Activated naive CD8-positive, alpha-beta T cell treated with anti-CD3 and anti-CD28 coated beads, Interleukin-2, amount 50 U/mL, for 24 hours (primary cell): ENCODE measurements at regions not wholly inside any gene's neighbourhood (a gene's known extent, or its start where the extent isn't known, plus 50 kb on each side); places are given as distances from the start of the nearest gene placed in this dataset.
A peak's percentile ranks its signal among the peaks of the same experiment; 100 is the strongest.
"Not testable (repeated sequence)": the region's sequence is repeated elsewhere in the genome, so short reads cannot be mapped to it uniquely, and the experiment has no call there.

Experiments used
- ATAC-seq: fragments of 150-1000 bp; cut with Tn5 transposase; one replicate; pipeline ENCODE4 v1.10.0; 2021
- DNase-seq: peaks from one replicate; pipeline ENCODE4 v3.0.0; 2021
- H3K27ac Mint-ChIP-seq: one replicate; pipeline ENCODE4 v1.8.0; 2021; ENCODE audit warnings: mild to moderate bottlenecking, mixed read lengths
- H3K27me3 Mint-ChIP-seq: one replicate; pipeline ENCODE4 v1.8.0; 2021; ENCODE audit warnings: mixed read lengths
- H3K36me3 Mint-ChIP-seq: one replicate; pipeline ENCODE4 v1.8.0; 2021; ENCODE audit warnings: low read depth, mixed read lengths
- H3K4me1 Mint-ChIP-seq: one replicate; pipeline ENCODE4 v1.8.0; 2021; ENCODE audit warnings: mixed read lengths
- H3K4me3 Mint-ChIP-seq: one replicate; pipeline ENCODE4 v1.8.0; 2021; ENCODE audit warnings: mild to moderate bottlenecking, moderate library complexity, mixed read lengths
- H3K9me3 Mint-ChIP-seq: one replicate; pipeline ENCODE4 v1.8.0; 2021; ENCODE audit warnings: mixed read lengths

- peak; percentile 55 for ATAC-seq
- peak; percentile 82 for DNase-seq
- H3K36me3 Mint-ChIP-seq, result no peaks in the 10 kb centered on the region
- no peak overlapping the region for H3K4me3 Mint-ChIP-seq
- no peak overlapping the region for H3K27ac Mint-ChIP-seq
- H3K9me3 Mint-ChIP-seq, result no peaks in the 10 kb centered on the region
- peaks cover 9% of the 10 kb centered on the region for H3K4me1 Mint-ChIP-seq
- peaks cover 28% of the 10 kb centered on the region for H3K27me3 Mint-ChIP-seq
Measured at GRCh38 chr5:36739751-36740221, 133.4 kb downstream of the SLC1A3 start.

DNA sequence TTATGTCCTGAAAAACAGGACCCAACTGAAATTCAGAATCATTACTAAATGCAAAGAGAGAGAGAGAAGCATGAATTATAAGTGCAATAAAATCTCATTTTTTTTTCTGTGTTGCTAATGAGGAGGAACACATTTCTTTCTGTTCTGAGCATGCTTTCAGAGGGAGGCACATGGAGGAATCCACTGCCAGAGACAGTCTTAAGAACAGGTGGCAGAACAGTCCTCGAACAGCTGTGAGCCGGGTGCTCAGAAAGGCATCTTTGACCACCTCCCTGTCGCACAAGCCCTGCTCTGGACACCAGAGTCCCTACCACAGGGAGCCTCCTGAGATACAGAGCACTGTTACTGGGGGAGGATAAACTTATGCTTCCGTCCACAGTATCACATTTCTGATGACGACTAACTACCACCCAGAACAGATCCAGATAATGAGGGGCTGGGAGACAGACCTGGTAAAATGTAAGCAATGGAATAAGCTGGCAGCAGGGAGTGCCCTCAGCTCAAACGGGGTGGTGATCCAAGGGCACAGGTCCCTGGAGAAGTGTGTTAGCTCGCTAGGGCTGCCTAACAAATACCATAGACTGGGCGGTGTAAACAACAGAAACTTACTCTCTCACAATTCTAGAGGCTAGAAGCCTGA is 134.0 kb downstream of the SLC1A3 start:
- ATAC-seq, result no peak
- Mint-ChIP-seq H3K4me1 (peaks cover 14% of the 10 kb centered on the region), H3K4me3 (no peak overlapping the region), H3K27ac (no peak overlapping the region), H3K9me3 (no peaks in the 10 kb centered on the region), H3K27me3 (peaks cover 34% of the 10 kb centered on the region), H3K36me3 (no peaks in the 10 kb centered on the region)
- DNase-seq, result no peak

DNA sequence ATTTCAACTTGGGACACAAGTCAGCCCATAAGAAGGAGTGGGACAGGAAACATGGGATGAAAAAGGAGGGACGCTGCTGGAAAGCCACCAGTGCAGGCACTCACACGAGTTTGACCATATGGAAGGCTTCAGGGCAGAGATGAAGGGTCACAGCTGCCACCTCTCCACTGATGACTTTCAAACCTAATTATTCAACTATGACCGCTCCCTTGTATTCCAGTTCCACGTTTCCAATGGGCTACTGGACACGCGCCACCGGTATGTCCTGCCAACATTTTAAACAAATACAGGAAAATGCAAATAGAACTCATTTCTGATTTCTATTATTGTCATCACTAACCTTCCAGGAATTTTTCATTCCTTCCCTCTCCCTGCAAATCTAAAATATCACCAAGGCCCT is 134.7 kb downstream of the SLC1A3 start:
- Mint-ChIP-seq H3K27me3 (peaks cover 40% of the 10 kb centered on the region), H3K9me3 (no peaks in the 10 kb centered on the region), H3K36me3 (no peaks in the 10 kb centered on the region), H3K27ac (no peak overlapping the region), H3K4me1 (peaks cover 14% of the 10 kb centered on the region), H3K4me3 (no peak overlapping the region)
- ATAC-seq, result no peak
- no peak for DNase-seq

DNA sequence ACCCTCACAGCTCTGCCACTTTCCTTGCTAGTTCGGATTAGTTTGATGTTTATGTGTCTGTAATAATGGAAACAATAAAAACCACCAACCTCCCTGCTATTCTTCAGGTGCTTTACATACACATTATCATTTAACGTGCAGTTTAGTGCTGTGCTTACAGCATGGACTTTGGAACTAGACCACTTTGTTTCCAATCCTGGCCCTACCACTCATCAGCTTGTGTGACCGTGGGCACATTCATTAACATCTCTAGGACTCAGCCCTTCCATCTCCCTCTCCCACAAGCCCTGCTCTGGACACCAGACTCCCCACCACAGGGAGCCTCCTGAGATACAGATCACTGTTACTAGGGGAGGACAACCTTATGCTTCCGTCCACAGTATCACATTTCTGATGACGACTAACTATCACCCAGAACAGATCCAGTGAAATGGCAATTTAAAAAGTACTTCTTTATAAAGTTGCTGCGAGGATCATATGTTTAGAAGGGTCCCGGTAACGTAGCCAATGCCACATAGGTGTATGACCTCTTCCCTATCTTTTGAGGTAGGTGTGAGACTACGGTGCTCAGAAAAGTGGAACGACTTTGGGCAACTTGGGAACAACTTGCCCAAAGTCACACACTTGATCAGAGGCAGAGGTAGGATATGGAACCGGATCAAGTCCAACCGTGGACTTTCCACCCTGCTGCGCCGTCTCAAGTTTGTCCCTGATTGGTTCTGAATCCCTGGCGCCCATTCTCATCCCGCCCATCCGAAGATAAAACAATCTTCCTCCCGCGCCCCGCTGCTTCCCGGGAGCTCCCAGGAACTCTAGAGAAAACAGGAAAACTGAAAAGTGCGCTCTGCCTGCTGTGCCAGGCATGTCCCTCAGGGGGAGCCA is 132.4 kb upstream of the NIPBL start:
- Mint-ChIP-seq H3K4me1 (peaks cover 14% of the 10 kb centered on the region), H3K4me3 (peak overlapping the region; percentile 79), H3K36me3 (no peaks in the 10 kb centered on the region), H3K27me3 (peaks cover 47% of the 10 kb centered on the region), H3K9me3 (no peaks in the 10 kb centered on the region), H3K27ac (no peak overlapping the region)
- no peak for DNase-seq
- ATAC-seq, result peak; percentile 9

- H3K9me3 Mint-ChIP-seq, result no peaks in the 10 kb centered on the region
- H3K4me1 Mint-ChIP-seq, result peaks cover 12% of the 10 kb centered on the region
- ATAC-seq (peak; percentile 64), DNase-seq (peak; percentile 39)
- H3K4me3 Mint-ChIP-seq, result peak overlapping the region; percentile 79
- H3K27ac Mint-ChIP-seq, result no peak overlapping the region
- no peaks in the 10 kb centered on the region for H3K36me3 Mint-ChIP-seq
- H3K27me3 Mint-ChIP-seq, result peaks cover 47% of the 10 kb centered on the region
Measured at GRCh38 chr5:36744773-36745589, 131.6 kb upstream of the NIPBL start.

DNA sequence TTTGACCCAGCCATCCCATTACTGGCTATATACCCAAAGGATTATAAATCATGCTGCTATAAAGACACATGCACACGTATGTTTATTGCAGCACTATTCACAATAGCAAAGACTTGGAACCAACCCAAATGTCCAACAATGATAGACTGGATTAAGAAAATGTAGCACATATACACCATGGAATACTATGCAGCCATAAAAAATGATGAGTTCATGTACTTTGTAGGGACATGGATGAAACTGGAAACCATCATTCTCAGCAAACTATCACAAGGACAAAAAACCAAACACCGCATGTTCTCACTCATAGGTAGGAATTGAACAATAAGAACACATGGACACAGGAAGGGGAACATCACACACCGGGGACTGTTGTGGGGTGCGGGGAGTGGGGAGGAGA is 128.8 kb upstream of the NIPBL start:
- H3K27ac Mint-ChIP-seq, DNase-seq, H3K9me3 Mint-ChIP-seq, H3K36me3 Mint-ChIP-seq, ATAC-seq, H3K4me3 Mint-ChIP-seq: not testable (repeated sequence)
- H3K27me3 Mint-ChIP-seq, result peaks cover 41% of the 10 kb centered on the region
- H3K4me1 Mint-ChIP-seq, result peaks cover 12% of the 10 kb centered on the region

DNA sequence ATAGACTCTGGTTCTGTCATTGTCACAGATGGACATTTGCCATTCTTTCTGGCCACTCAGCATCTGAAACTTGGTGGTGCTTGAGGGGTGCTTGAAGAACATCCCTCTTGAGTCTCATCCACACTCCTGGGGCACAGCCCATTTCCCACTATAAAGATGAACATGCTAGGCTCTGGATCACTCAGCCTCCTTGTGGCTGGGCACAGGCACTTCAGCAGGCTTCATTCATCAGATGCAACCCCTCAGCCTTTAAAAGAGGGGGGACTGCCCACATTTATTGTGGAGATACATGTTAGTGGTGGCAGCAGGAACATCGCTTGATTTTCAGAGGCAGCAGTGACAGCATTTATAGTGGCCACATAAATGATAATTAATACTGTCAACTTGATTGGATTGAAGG is 124.7 kb upstream of the NIPBL start:
- peaks cover 7% of the 10 kb centered on the region for H3K27me3 Mint-ChIP-seq
- no peaks in the 10 kb centered on the region for H3K4me1 Mint-ChIP-seq
- no peaks in the 10 kb centered on the region for H3K9me3 Mint-ChIP-seq
- no peaks in the 10 kb centered on the region for H3K36me3 Mint-ChIP-seq
- H3K27ac Mint-ChIP-seq, result no peak overlapping the region
- no peak for DNase-seq
- no peak overlapping the region for H3K4me3 Mint-ChIP-seq
- ATAC-seq, result no peak

GRCh38 chr5:36755342-36755741 is 121.2 kb upstream of the NIPBL start:
- no peak for DNase-seq
- no peak overlapping the region for H3K4me3 Mint-ChIP-seq
- no peaks in the 10 kb centered on the region for H3K4me1 Mint-ChIP-seq
- no peak for ATAC-seq
- H3K27ac Mint-ChIP-seq, result no peak overlapping the region
- peaks cover 8% of the 10 kb centered on the region for H3K27me3 Mint-ChIP-seq
- no peaks in the 10 kb centered on the region for H3K9me3 Mint-ChIP-seq
- no peaks in the 10 kb centered on the region for H3K36me3 Mint-ChIP-seq

- H3K9me3 Mint-ChIP-seq, result no peaks in the 10 kb centered on the region
- DNase-seq, result no peak
- H3K4me3 Mint-ChIP-seq, result no peak overlapping the region
- H3K27ac Mint-ChIP-seq, result no peak overlapping the region
- no peaks in the 10 kb centered on the region for H3K4me1 Mint-ChIP-seq
- no peaks in the 10 kb centered on the region for H3K36me3 Mint-ChIP-seq
- ATAC-seq, result no peak
- H3K27me3 Mint-ChIP-seq, result peaks cover 8% of the 10 kb centered on the region
Measured at GRCh38 chr5:36755920-36756488, 120.6 kb upstream of the NIPBL start.

DNA sequence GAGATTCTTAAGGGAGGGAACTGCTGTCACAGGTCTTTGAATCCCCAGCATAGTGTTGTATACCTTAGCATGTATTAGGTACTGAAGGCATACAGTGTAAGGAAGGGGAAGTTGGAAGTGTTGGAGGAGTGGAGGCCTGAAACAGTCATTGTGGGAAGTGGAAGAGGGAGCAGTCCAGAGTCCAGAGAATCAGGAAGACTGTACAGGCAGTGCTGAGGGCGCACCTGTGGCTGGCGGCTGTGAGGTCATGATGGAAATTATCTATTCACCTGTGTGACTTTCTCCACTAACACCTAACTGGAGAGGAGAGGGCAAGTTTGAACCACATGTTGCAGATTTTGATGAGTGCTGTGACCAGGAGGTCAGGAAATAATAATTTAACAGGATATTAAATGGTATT is 119.7 kb upstream of the NIPBL start:
- H3K27me3 Mint-ChIP-seq, result peaks cover 5% of the 10 kb centered on the region
- H3K9me3 Mint-ChIP-seq, result no peaks in the 10 kb centered on the region
- no peaks in the 10 kb centered on the region for H3K4me1 Mint-ChIP-seq
- H3K27ac Mint-ChIP-seq, result no peak overlapping the region
- no peaks in the 10 kb centered on the region for H3K36me3 Mint-ChIP-seq
- ATAC-seq, result no peak
- H3K4me3 Mint-ChIP-seq, result no peak overlapping the region
- no peak for DNase-seq

DNA sequence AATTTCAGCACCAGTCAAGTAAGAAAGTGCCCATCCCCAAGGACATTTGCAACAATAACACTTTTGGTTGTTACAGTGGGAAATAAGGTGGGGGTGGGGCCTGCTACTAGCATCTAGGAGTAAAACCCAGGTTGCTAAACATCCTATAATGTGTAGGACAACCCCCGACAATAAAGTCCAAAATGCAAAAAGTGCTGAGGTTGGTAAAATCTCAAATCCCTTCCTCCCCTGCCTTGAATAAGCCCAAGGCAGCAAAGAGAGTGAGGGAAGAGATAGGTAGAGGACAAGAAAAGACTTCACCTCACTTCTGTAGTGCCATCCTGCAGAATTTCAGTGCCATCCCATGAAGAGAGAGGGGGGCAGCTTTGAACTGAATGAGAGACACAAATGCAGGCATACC is 117.5 kb upstream of the NIPBL start:
- DNase-seq, result no peak
- no peaks in the 10 kb centered on the region for H3K4me1 Mint-ChIP-seq
- peaks cover 4% of the 10 kb centered on the region for H3K27me3 Mint-ChIP-seq
- H3K36me3 Mint-ChIP-seq, result no peaks in the 10 kb centered on the region
- no peak overlapping the region for H3K27ac Mint-ChIP-seq
- no peaks in the 10 kb centered on the region for H3K9me3 Mint-ChIP-seq
- H3K4me3 Mint-ChIP-seq, result no peak overlapping the region
- ATAC-seq, result no peak

DNA sequence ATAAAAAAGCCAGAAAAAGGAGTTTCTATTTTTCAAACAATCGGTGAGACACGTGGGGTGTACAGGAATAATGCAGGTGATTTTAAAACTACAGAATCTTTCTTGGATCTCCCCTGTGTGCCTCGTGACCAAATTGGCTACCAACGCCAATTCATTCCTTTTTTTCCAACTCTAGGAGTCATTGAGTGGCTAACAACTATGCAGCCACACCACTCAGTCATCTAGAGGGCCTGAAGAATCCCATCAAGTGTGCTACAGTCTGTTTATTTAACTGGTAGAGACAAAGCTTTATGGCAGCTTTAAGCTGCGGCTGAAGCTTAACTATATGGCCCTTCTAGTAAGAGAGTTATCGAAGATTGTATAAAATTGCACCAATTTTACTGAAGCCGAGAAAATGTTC is 113.1 kb upstream of the NIPBL start:
- no peak overlapping the region for H3K27ac Mint-ChIP-seq
- ATAC-seq (no peak), DNase-seq (no peak)
- no peak overlapping the region for H3K4me3 Mint-ChIP-seq
- H3K36me3 Mint-ChIP-seq, result no peaks in the 10 kb centered on the region
- no peaks in the 10 kb centered on the region for H3K9me3 Mint-ChIP-seq
- H3K4me1 Mint-ChIP-seq, result no peaks in the 10 kb centered on the region
- H3K27me3 Mint-ChIP-seq, result peaks cover 7% of the 10 kb centered on the region

GRCh38 chr5:36765876-36766275 is 110.7 kb upstream of the NIPBL start:
- DNase-seq (no peak), ATAC-seq (no peak)
- H3K4me1 Mint-ChIP-seq, result no peaks in the 10 kb centered on the region
- H3K27ac Mint-ChIP-seq, result no peak overlapping the region
- no peaks in the 10 kb centered on the region for H3K36me3 Mint-ChIP-seq
- H3K27me3 Mint-ChIP-seq, result peaks cover 4% of the 10 kb centered on the region
- no peak overlapping the region for H3K4me3 Mint-ChIP-seq
- H3K9me3 Mint-ChIP-seq, result peaks cover 4% of the 10 kb centered on the region

DNA sequence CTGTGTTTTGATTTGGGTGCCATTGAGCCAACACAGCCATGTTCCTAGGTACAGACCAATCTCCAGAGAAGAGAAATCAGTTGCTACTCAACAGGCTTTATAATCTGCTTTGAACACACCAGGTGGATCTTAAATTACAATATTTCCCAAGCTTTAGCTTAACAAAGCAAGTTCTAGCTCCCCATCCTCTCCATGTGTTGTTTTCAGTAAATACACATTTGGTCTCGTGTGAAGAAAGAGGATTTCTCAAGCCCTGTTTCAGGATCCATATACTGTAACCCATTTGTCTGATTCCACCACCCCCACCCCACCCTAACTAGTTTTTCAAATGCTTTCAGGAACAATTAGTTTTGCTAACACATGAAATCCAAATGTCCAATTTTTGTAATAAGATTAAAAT is 109.6 kb upstream of the NIPBL start:
- Mint-ChIP-seq H3K4me1 (no peaks in the 10 kb centered on the region), H3K36me3 (no peaks in the 10 kb centered on the region), H3K4me3 (no peak overlapping the region), H3K27ac (no peak overlapping the region), H3K27me3 (peaks cover 4% of the 10 kb centered on the region), H3K9me3 (peaks cover 5% of the 10 kb centered on the region)
- DNase-seq (no peak), ATAC-seq (no peak)
